GM21367 (cell line): ENCODE measurements at regions not wholly inside any gene's neighbourhood (a gene's known extent, or its start where the extent isn't known, plus 50 kb on each side); places are given as distances from the start of the nearest gene placed in this dataset.
A peak's percentile ranks its signal among the peaks of the same experiment; 100 is the strongest.

Experiments used
- ATAC-seq: cut with Tn5 transposase; IDR thresholded peaks from one replicate; pipeline ENCODE4 v1.9.1; 2021; ENCODE audit not compliant: unreplicated experiment

DNA sequence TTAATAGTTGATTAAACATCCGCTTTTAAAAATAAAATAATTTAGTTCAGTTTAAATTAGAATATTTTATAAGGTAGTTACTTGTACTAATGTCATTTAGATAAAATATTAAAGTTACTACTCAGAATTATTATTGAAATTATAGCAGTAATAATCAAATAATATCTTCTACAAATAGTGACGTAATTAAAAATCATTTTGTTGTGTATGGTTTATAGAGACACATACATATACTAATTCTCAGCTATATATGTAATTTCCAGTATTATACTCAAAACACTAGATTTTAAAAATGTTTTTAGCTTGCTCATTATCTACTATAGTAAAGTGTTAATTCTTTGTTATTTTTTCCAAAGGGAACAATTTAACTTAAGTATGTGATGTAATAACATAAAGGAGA, 435.2 kb upstream of the MANEA start:
- no peak for ATAC-seq

DNA sequence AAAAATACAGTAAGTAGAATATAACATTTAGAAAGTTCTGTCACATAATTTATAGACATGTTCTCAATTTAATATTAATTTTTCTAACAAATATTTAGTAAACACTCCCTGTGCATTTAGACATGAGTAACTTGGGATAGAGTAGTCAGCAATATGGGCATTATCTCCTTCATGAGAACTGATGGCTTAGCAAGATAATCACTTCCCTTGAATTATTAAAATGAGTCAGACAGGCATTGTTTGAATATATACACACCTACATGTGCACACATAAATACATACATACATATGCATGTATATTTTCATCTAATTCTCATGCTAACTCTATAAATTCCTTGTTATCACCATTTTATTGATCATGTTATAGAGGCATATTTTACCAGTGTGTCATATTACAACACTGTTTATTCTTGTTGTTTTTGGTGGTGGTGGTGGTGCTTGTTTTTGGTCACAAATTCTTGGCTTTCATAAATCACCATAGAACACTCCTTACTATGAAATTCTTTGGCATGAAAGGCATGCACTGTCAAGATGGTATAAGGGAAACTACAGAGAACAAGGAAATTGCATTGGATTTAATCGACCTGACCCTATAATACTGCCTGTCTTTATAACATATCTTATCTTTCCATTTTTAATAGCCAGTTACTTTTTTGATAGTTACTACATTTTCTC, 434.5 kb upstream of the MANEA start:
- no peak for ATAC-seq

GRCh38 chr6:95143408-95144180, 433.7 kb upstream of the MANEA start:
- ATAC-seq = no peak

DNA sequence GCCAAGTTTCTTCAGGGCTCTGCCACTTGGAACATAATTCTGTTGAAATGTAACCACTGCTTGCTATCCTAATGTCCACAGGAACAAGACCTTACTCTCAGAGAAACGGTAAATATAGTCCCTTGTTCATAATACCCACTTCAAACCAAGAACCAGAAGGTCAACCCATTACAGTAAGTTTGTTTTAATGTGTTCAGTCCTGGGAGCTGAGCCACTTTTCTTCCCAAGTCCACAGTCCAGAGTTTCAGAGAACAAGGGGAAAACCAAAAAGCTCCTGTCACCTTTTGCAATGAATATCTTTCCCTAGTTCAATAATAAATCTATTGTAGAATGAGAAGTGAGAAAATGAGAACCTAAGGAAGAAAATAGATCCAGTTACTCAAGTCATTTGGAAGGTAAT, 431.9 kb upstream of the MANEA start:
- no peak for ATAC-seq

DNA sequence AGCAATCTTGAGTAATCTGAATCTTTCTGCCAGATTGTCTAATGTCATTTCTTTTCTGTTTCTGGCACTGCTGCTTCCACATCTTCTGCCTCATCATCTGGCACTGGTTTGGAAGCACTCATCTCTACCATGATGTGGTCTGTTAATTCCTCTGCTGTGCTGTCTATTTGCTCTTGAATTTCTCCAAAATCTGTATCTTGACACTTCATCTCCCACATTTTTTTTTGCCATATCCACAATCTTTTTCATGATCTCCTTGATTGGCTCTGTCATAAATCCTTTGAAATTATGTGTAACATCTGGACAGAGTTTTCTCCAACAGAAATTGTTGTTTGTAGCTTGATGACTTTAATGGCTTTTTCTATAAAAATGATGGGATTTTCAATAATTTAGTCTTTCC, 417.8 kb upstream of the MANEA start:
- ATAC-seq = no peak

DNA sequence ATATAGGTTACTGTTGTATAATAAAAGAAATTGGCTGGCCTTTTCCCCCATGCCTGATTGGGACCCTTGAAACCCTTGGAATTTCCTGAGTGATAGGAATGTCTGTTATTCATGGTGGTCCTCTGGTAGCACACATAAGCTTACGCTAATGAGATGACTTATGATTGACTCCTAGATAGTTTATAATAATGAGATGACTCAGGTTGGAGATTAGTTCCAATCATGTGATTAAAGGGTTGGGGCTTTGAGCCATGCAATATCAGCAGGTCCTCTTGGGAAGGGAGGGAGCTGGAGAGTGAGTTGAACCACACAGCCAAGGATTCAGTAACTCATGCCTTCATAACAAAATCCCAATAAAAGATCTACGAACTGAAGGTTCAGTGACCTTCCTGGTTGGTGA, 407.6 kb upstream of the MANEA start:
- no peak for ATAC-seq

GRCh38 chr6:95175927-95176675, 401.2 kb upstream of the MANEA start:
- no peak for ATAC-seq

DNA sequence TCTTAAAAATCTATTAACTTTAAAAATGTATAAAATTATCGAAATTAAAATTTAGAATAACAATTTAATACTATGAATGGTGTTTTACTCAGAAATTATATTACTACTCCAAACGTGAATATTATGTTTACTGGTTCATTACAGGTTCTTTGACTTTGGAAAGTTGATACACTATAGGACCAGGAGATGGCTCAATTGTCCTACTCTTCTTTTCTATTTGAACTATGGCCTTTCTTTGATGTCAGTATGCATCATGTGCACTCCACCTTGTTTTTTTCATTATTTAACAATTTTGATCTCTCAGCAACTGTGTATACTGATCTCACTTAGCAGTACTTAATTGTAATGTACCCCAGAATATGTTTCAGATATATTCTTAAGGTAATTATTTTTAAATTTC, 391.5 kb upstream of the MANEA start:
- no peak for ATAC-seq

GRCh38 chr6:95186710-95187109, 390.6 kb upstream of the MANEA start:
- ATAC-seq = no peak

GRCh38 chr6:95197590-95197989, 379.7 kb upstream of the MANEA start:
- ATAC-seq = no peak

GRCh38 chr6:95203153-95203754, 374.1 kb upstream of the MANEA start:
- peak; percentile 94 for ATAC-seq

DNA sequence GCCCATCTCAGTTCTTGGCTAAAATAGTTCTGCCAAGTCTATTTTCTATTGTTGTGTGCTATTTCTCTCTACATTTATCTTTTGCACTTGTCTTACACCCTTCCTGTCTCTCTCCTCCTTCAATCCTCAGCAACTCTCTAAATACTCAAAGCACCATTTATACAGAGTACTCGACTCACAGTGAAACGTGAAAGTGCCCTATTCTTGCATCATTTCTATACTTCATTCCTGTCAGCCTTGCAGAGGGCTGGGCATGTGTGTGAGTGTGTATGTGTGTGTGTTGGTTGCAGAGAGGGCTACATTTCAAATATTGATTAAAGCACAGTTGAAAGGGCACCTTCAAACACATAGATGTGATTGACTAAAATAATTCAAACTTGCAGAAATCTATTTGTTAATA, 373.2 kb upstream of the MANEA start:
- ATAC-seq = no peak

DNA sequence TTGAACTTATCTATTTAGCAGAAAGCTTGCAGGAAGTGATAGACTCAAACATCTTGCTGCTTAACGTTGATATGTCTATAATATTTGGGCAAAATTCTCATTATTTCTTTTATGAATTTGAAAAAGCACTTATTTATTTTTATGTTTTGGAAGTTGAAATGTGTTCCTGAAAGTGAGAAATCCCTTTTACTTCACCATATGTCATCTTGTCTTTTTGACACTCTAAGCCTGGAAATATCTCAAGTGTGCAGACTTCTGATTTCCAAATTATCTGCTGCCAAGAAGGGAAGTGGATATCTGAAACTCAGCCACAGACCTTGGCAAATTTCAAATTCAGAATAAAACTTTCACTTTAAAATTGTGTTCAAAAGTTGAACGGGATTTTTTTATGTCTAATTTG, 368.7 kb upstream of the MANEA start:
- no peak for ATAC-seq

GRCh38 chr6:95209074-95209473, 368.3 kb upstream of the MANEA start:
- no peak for ATAC-seq

DNA sequence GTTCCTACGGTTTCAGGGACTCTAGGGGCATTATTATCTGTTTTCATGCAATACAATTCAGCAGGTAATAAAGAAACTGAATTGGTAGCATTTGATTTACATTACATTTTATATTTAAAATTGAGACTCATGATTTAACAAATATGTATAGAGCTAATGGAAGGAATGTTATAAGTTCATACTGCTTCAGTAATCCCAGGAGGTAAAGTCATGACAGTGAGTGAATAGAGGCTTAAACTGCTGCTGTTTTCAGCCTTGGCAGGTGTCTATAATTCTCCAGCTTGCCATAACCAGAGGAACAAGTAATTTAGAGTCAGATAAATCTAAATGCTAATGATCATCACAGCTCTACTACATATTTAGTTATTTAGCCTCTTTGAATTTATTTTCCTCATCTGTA, 360.8 kb upstream of the MANEA start:
- ATAC-seq = no peak

DNA sequence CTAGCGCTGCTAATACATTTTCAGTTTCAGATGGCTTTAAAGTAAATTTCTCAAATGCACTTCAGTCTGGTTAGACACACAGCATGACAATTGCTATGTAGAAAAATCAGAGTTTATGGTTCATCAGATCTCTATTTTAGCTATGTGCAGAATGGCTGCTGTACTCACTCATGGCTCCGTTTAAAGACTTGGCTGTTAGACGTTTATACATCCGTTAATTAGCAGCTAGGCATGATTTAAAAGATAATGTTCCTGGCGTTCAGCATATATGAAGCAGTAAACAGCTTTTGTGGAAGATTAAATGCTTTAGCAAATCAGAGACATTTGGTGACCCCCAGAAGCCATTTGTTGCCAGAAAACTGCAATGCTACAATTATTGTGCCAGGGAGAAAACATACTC, 350.0 kb upstream of the MANEA start:
- ATAC-seq = no peak

- no peak for ATAC-seq
Measured at GRCh38 chr6:95228636-95229035, 348.7 kb upstream of the MANEA start.

DNA sequence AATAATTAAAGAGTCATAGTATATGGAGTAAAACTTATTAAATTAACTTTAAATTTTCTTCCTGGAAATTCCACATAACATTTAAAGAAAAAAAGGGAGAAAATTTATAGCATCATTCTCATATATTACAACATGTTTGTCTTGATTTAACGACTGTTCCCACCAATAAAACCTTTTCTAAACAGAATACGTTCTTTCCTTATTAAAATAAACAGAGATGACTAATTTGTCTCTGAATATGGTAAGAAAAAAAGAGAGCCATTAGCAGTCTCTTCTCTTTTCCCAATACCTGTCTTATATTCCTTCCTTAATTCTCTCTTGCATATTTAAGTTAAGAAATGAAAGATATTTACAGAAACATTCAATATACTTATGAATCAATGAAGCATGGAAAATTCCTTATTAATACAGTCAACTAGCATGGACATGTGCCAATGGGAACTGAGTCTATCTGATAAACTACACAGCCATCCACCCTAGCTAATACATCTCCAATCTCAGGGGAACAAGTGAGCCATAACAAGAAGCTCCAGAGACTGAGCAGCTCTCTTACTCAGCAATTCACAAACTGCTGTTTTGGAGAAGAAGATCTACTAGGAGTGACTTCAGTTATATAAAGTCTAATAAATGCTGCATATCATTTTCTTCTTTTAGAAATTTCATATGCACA, 347.1 kb upstream of the MANEA start:
- no peak for ATAC-seq

- no peak for ATAC-seq
Measured at GRCh38 chr6:95231416-95231815, 345.9 kb upstream of the MANEA start.

- no peak for ATAC-seq
Measured at GRCh38 chr6:95232446-95232845, 344.9 kb upstream of the MANEA start.

DNA sequence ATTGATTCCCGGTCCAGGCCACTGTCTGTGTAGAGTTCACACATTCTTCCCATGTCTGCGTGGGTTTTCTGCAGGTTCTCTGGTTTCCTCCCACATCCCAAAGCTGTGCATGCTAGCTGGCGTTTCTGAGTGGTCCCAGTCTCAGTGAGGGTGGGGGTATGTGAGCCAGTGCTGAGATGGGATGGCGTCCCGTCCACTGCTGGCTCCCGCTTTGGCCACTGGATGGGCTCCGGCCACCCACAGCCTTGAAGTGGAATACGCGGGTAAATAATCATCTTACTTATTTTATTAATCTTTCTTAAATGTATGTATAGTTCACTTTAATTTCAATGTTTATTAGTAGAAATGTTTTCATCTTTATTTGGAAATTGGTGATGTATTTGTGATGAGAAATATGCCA, 343.5 kb upstream of the MANEA start:
- ATAC-seq = no peak
